ENCODE measurements at regions not wholly inside any gene's neighbourhood (a gene's known extent, or its start where the extent isn't known, plus 50 kb on each side); places are given as distances from the start of the nearest gene placed in this dataset.

- DNase-seq (ENCODE audit: low read depth) = no peak
- TF ChIP-seq CTCF (IDR thresholded peaks at IDR 0.05; ENCODE audit: control insufficient read depth, insufficient read depth, low read depth, low read length, missing control alignments) = no peak
Observed at GRCh38 chr15:95425859-95426258, 904.6 kb upstream of the NR2F2 start.

GRCh38 chr15:95429345-95429744 is 901.2 kb upstream of the NR2F2 start:
- H3K4me3 ChIP-seq (ENCODE audit: control insufficient read depth, low read depth, low read length) = no peak overlapping the region
- no peak for DNase-seq (ENCODE audit: low read depth)
- no peak for TF ChIP-seq CTCF (IDR thresholded peaks at IDR 0.05; ENCODE audit: control insufficient read depth, insufficient read depth, low read depth, low read length, missing control alignments)

More at GRCh38 chr15:95425859-95426258, 904.6 kb upstream of the NR2F2 start:
- H3K4me3 ChIP-seq (ENCODE audit: control insufficient read depth, low read depth, low read length) = no peak overlapping the region

- no peak for DNase-seq (ENCODE audit: low read depth)
- H3K4me3 ChIP-seq (ENCODE audit: control insufficient read depth, low read depth, low read length) = no peak overlapping the region
- no peak for TF ChIP-seq CTCF (IDR thresholded peaks at IDR 0.05; ENCODE audit: control insufficient read depth, insufficient read depth, low read depth, low read length, missing control alignments)
Observed at GRCh38 chr15:95431518-95431917, 899.0 kb upstream of the NR2F2 start.

GRCh38 chr15:95432878-95433405 is 897.6 kb upstream of the NR2F2 start:
- no peak for TF ChIP-seq CTCF (IDR thresholded peaks at IDR 0.05; ENCODE audit: control insufficient read depth, insufficient read depth, low read depth, low read length, missing control alignments)
- DNase-seq (ENCODE audit: low read depth) = no peak
- H3K4me3 ChIP-seq (ENCODE audit: control insufficient read depth, low read depth, low read length) = no peak overlapping the region

- no peak for DNase-seq (ENCODE audit: low read depth)
- H3K4me3 ChIP-seq (ENCODE audit: control insufficient read depth, low read depth, low read length) = no peak overlapping the region
- no peak for TF ChIP-seq CTCF (IDR thresholded peaks at IDR 0.05; ENCODE audit: control insufficient read depth, insufficient read depth, low read depth, low read length, missing control alignments)
Observed at GRCh38 chr15:95439922-95440376, 890.6 kb upstream of the NR2F2 start.

- no peak for TF ChIP-seq CTCF (IDR thresholded peaks at IDR 0.05; ENCODE audit: control insufficient read depth, insufficient read depth, low read depth, low read length, missing control alignments)
- DNase-seq (ENCODE audit: low read depth) = no peak
- no peak overlapping the region for H3K4me3 ChIP-seq (ENCODE audit: control insufficient read depth, low read depth, low read length)
Observed at GRCh38 chr15:95440712-95441111, 889.8 kb upstream of the NR2F2 start.

Measured in AG09309 (cell line).